ENCODE measurements at regions not wholly inside any gene's neighbourhood (a gene's known extent, or its start where the extent isn't known, plus 50 kb on each side); places are given as distances from the start of the nearest gene placed in this dataset.

DNA sequence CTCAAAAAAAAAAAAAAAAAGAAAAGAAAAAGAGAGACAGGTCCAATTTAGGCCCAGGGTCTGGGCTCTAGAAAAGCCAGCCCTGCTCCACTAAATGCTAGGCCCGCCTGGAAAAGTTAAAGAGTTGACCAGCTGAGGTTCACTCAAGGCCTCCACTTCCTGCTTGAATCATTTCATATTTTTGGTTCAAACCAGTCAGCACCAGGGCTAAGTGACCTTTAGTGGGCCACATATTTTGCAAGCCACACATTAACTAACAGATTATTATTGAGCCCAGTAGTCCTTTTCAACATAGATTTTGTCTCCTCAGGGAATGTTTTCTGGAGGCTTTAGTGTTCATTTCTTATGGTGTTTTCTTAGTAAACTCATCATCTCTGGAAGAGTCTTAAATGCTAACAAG, 156.6 kb downstream of the TLR4 start:
- no peak for DNase-seq (ENCODE audit: low read depth)

- DNase-seq (ENCODE audit: low read depth), result no peak
Observed at GRCh38 chr9:117864385-117865057, 160.3 kb downstream of the TLR4 start.

- no peak for DNase-seq (ENCODE audit: low read depth)
Observed at GRCh38 chr9:117868594-117868993, 164.4 kb downstream of the TLR4 start.

DNA sequence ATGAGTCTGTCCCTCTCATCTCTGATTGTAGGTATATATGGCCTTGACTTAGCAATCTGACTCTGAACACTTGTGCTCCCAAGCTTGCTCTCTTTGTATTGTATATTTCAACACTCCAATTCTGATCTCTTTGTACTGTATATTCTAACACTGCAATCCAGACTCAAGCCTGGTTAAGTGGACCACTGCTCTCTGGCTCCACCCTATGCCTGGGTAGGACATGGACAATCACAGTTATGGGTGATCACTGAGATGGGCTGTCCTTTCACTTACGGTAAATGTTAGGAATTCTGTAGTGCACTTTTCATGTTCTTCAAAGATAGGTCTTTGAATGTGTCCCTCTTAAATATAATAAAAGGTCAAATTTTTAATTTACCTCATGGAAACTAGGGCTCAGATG, 165.1 kb downstream of the TLR4 start:
- DNase-seq (ENCODE audit: low read depth), result no peak

DNA sequence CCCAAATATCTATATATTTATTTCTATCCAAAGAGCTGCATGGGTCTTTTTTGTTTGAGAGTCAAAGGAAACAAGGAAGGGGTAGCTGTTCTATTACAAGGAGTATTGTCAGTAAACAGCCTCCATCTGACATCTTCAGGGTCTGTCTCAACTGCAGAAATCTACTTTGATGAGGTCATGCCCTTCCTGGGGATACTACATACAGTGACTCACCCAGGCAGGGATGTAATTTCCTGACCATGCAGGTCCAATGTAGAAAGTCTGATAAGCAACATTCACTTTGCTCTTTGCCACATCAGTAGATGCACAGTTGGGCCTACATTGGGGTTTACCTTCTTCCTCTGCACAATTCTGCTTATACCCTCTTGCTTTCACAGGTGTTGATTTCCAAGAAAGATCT, 165.5 kb downstream of the TLR4 start:
- no peak for DNase-seq (ENCODE audit: low read depth)

DNA sequence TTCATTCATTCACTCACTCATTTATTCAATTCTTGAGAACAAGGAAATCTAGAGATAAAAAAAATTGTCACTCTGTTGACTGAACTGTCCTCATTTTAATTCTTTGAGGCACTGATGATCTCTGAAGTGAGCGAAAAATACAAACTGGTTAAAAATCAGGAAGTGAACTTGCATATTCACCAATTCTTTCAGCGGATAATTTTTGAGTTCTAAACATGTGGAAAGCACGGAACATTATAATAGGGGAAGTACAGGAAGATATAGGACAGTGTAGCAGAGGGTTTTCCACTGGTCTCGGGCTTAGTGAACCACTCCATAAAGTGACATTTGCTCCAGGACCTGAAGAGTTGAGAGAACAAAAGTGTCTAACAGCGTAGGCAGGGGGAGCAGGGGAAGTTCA, 169.5 kb downstream of the TLR4 start:
- no peak for DNase-seq (ENCODE audit: low read depth)

DNA sequence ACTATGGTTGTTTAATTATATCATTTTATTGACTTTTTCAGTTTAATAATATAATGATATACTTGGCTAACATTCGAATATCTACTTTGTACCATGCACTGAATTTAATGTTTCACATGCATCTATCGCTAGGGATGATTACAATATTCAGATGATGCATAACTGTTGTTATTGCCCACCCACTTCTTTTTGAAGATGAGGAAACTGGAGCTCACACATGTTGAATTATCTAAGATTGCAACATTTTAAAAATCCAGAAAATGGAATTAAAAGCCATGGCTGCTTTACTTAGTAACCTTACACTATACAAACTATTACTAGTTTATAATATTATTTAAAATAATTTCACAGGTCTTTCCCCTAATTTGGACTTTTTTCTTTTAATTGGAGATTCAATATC, 171.7 kb downstream of the TLR4 start:
- no peak for DNase-seq (ENCODE audit: low read depth)

GRCh38 chr9:117882171-117882570, 178.0 kb downstream of the TLR4 start:
- no peak for DNase-seq (ENCODE audit: low read depth)

- no peak for DNase-seq (ENCODE audit: low read depth)
Observed at GRCh38 chr9:117886616-117887015, 182.4 kb downstream of the TLR4 start.

- DNase-seq (ENCODE audit: low read depth), result no peak
Observed at GRCh38 chr9:117887383-117887782, 183.2 kb downstream of the TLR4 start.

- DNase-seq (ENCODE audit: low read depth), result no peak
Observed at GRCh38 chr9:117887941-117888340, 183.7 kb downstream of the TLR4 start.

DNA sequence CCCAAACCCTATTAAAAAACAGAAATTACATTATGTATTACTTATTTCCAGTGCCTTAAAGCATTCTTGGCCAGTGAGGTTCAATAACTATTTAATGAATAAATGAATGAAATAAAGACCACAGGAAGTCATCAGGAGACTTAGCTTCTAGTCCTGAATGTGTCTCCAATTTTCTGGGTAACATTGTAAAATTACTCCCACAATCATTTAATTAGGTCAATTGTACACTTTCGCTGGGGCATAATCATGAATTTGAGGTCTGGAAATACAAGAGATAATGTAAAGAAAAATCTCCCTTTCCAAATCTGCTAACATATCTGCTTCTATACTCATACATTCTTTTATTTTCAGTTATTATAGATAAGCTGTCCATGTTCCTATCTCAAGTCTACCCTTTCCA, 199.2 kb downstream of the TLR4 start:
- no peak for DNase-seq (ENCODE audit: low read depth)

DNA sequence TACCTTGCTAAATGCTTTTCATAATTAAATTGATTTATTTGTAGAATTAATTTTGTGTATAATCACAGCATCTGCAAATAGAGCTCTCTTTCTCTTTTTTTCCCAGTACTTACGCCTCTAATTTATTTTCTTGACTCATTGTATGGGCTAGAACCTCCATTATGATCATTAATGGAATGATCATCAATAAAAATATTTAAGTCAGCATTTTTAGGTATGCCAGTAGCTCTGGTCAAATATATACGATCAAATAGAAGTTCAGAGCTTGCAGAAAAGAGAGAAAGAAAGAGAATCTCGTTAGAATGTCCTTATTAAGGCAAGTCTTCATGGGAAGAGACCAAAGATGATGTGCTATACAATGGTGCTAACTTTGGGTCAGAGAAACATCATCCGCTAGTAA, 202.6 kb downstream of the TLR4 start:
- no peak for DNase-seq (ENCODE audit: low read depth)

- no peak for DNase-seq (ENCODE audit: low read depth)
Observed at GRCh38 chr9:117907420-117907819, 203.2 kb downstream of the TLR4 start.

DNA sequence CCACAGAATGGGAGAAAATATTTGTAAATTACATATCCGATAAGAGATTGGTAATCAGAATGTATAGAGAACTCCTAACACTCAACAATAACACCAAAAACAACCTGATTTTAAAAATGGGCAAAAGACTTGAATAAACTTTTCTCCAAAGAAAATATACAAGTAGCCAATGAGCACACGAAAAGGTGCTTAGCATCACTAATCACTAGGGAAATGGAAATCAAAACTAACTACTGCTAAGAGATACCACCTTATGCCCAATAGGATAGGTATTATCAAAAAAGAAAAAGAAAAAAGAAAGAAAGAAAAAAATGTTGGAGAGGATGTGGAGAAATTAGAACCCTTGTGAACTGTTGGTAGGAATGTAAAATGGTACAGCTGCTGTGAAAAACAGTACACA, 212.1 kb downstream of the TLR4 start:
- DNase-seq (ENCODE audit: low read depth), result no peak

DNA sequence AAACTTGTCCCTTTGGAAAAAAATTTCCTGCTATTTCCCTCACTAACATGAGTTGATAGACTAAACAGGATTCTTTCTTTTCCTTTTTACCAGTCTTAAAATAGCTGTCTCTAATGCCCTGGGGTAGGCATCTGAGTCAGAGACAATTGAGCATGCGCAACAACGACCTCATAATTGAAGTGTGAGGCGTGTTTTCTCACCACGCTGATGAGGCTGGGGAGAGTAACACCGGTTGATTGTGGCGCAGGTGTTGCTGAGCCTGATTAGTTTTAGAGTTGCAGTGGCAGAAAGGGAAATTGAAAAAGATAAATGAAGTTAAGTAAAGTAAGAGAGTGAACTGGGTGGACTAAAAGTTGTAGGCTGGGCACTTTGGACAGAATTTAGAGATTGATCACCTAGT, 213.7 kb downstream of the TLR4 start:
- DNase-seq (ENCODE audit: low read depth), result no peak

DNA sequence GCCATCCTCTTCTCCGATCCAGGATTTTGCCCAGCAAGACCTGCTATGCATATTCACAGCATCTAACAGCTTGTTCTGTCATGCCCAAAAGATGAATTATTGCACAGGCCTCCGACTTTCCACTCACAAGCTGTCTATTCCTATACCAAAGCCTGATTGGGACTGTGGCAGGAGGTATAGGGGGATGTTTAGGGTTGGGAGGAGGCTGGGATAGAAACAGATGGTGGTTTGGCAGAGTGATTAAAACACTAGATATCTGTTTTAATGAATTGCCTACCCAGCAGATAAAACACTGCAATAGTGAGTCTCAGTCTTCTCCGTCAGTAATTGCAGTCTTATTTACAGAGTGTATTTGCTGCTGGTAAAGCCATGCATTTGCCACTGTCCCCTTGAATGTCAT, 215.3 kb downstream of the TLR4 start:
- no peak for DNase-seq (ENCODE audit: low read depth)

DNA sequence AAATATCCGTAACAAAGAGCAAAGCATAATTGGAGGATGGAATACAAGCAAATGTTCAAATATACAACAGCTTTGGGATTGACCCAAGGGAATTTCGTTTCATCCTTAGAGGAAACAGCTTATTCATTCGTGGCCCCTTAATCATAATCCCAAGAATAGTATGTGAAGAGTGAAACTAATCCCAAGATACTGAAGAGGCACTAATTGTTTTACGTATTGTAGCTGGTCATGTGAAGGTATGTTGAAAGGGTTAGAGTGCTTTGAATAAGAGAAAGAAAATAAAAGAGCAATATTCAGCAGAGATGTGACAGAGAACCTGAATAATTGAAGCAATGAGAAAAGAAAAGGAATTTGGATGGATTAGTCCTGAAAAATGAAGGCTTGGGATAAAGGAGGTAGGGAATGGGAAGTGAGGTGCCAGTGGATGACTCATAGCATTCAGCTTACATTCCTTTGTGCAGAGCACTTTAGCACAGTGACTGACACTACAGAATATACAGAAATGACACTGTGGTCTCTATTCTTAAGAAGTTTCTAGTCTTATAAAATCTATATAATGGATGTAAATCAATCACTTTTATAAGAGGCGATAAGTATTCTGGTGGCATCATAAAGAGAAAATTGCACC, 221.9 kb downstream of the TLR4 start:
- DNase-seq (ENCODE audit: low read depth), result no peak

GRCh38 chr9:117927354-117927753, 223.2 kb downstream of the TLR4 start:
- no peak for DNase-seq (ENCODE audit: low read depth)

DNA sequence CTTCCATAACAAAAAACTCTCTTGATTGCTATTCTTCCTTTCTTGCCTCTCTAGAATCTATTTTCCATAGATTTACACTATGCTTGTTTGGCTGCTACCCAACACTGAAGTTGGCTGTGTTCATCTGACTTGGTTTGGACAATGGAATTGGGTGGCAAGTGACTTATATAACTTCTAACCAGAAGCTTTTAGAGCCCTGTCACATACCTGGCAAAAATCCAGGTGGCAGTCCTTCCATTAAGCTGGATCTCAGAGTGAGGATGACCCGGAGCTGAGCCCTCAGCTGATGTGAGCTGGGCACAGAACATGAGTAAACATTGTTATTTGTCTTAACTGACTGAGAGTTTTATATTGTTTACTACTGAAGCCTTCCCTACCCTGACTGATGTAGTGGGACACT, 225.7 kb downstream of the TLR4 start:
- DNase-seq (ENCODE audit: low read depth), result peak; percentile 5

GRCh38 chr9:117932585-117932984, 228.4 kb downstream of the TLR4 start:
- DNase-seq (ENCODE audit: low read depth), result no peak

DNA sequence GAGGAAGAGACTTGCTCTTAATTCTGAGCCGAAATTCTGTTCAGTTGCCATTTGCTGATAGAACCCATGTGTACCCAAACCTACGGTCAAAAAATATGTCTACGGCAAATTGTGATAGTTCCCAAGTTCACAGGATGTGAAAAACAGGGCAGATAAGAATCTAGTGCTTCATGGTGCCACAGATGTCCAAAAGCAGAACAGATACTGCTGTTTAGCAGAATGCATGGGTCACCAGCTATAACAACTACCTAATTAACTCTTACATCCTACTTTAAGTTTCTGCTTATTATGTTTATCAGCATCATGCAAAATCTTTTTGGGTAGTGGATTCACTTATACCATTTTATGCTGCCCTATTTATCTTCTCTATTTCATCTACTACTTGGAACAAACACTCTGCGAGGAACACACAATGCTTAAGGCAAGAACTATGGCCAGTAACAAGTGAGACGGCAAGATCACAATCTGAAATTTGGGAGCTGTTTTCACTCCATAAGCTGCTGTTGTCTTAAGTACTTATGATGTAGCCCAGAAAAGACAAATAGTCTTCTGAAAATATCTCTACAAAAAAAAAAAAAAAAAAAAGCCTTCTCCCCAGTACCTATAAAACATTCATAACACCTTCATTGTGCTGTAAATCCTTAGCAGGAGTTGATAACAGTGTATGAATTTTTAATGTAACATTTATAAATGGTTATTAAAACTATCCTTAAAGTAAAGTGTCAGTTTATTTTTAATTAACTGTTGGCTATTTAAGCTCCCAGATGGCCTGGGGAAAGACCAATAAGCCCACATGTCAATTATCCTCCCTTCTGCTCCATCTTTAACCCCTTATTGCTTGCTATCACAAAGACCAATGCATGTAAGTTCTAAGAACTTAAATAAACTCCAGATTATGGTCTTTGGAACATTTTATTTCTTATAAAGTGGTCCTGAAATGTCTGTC, 232.3 kb downstream of the TLR4 start:
- no peak for DNase-seq (ENCODE audit: low read depth)

DNA sequence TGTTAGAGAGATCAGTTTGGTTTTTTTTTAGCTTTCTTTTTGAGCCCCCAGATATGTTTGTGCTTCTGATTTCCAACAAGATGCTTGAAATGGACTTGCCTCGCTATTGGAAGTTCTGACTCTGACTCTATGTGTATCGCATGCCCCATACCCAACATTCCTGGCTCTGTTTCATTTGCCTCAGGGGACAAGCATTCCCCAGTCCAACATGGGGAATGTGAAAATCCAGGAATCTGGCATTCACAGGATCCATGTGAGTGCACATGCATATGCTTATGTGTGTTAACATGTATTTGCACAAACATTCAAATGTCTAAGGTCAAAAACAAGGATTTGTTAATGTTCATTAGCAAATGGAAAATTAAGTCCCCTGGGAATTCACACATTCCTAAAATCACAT, 233.9 kb downstream of the TLR4 start:
- DNase-seq (ENCODE audit: low read depth), result no peak

Measured in GM04504 (cell line).